PC-9 (cell line): ENCODE measurements at regions not wholly inside any gene's neighbourhood (a gene's known extent, or its start where the extent isn't known, plus 50 kb on each side); places are given as distances from the start of the nearest gene placed in this dataset.

Source experiments
- CTCF ChIP-seq: fragments of 200-600 bp; sonication (generic); conservative IDR thresholded peaks from 2 replicates; pipeline ENCODE4 v1.6.1; 2017; ENCODE audit warnings: mixed run types, antibody characterized with exemption, mild to moderate bottlenecking, moderate library complexity
- EZH2 ChIP-seq: fragments of 200-600 bp; sonication (generic); IDR thresholded peaks from 2 replicates; pipeline ENCODE4 v1.8.0; 2017; ENCODE audit warnings: antibody characterized with exemption, low read depth

GRCh38 chr9:20001058-20001457 is 212.2 kb upstream of the SLC24A2 start:
- TF ChIP-seq CTCF = no peak
- no peak for TF ChIP-seq EZH2
